ENCODE measurements at regions not wholly inside any gene's neighbourhood (a gene's known extent, or its start where the extent isn't known, plus 50 kb on each side); places are given as distances from the start of the nearest gene placed in this dataset.

DNA sequence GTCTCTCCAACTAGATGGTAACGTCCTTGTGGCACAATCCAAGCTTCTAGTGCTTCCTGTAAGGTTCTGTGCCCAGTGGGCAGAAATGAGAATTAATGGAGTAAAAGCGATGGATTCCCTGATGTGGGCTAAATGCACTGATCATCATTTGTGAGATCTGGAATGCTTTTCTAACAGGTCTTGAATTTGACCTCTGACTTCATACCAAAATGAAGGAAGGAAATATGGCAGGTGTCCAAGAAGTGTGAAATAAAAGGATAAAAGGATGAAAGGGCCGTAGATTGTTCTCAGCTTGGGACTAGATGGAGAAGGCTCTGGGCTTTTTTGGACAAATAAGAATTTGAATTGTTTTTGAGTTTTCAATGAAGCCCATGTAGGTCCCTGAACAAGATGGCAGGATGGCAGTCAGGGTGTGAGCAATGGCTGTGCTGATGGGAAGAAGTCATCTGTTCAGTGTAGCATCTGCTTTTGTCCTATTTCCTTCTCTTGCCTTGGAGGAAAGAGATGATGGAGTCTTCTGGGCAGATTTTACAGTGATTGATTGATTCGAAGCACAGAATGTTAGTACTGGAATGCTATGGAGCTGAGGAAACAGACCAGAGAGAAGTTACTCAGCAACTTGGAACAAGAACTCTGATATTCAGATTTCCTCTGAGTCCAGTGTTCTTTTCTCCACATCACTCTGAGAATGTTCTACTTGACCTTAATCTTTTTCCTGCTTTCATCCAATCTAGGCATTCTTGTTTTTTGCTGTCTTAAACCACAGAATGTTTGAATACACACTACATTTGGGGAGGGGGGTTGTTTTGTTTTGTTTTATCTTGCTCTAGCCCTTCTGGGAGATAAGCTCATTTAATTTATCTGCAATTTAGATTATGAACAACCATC lies 286.0 kb downstream of the HLX start:
- TF ChIP-seq, protein P1, sequence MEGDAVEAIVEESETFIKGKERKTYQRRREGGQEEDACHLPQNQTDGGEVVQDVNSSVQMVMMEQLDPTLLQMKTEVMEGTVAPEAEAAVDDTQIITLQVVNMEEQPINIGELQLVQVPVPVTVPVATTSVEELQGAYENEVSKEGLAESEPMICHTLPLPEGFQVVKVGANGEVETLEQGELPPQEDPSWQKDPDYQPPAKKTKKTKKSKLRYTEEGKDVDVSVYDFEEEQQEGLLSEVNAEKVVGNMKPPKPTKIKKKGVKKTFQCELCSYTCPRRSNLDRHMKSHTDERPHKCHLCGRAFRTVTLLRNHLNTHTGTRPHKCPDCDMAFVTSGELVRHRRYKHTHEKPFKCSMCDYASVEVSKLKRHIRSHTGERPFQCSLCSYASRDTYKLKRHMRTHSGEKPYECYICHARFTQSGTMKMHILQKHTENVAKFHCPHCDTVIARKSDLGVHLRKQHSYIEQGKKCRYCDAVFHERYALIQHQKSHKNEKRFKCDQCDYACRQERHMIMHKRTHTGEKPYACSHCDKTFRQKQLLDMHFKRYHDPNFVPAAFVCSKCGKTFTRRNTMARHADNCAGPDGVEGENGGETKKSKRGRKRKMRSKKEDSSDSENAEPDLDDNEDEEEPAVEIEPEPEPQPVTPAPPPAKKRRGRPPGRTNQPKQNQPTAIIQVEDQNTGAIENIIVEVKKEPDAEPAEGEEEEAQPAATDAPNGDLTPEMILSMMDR (IDR thresholded peaks at IDR 0.05), result no peak
- no peak for TF ChIP-seq POLR2A (IDR thresholded peaks at IDR 0.05)
- no peak for TF ChIP-seq EP300 (IDR thresholded peaks at IDR 0.05)
